HG02678 (cell line): ENCODE measurements at regions not wholly inside any gene's neighbourhood (a gene's known extent, or its start where the extent isn't known, plus 50 kb on each side); places are given as distances from the start of the nearest gene placed in this dataset.

ENCODE experiments used
- ATAC-seq: cut with Tn5 transposase; IDR thresholded peaks from one replicate; pipeline ENCODE4 v1.9.1; 2021; ENCODE audit warnings: mild to moderate bottlenecking, moderate library complexity; ENCODE audit not compliant: unreplicated experiment

DNA sequence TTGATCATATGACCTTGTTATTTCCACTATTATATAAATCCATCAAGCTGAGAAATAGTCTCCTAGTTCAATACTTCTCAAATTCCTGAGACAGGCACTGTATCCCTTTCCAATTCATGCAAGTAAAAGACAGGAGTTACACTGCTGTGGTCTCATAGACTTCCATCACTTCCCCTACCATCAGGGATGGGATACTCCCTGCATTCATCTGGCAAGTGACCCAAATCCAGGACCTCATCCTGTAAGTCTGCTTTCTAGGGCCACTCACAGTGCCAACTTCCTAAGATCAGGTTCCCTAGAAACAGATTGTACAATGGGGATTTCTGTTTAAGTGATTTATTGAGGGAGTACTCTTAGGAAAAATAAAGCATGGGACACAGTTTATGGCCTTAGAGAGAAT lies 424.0 kb upstream of the CDH7 start:
- no peak for ATAC-seq

DNA sequence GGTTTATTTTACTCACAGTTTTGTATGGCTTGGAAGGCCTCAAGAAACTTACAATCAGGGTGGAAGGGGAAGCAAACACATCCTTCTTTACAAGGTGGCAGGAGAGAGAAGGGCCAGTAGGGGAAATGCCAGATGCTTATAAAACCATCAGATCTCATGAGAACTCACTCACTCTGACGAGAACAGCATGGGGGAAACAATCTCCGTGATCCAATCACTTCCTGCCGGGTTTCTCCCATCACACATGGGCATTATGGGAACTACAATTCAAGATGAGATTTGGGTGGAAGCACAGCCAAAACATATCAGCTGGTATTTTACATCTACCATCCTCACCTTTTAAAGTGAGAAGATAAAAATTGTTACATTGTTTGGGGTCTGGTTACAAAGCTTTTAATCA lies 427.9 kb upstream of the CDH7 start:
- no peak for ATAC-seq

DNA sequence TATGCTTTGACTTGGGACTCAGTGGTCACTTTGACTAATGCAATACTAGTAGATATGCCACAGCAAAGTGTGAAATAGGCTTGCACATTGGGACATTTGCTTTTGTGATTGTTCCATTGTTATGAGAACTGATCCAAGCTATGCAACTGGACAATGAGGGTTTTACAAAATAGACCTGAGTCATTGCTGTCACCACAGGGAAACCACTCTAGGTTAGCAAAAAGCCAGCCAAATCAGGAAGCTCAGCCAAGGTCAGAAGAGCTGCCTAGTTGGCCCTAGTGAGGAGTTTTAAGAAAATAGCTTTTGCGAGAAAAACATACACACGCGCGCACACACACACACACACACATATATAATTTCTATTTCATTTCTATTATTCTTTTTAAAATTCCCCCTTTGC lies 452.4 kb upstream of the CDH7 start:
- no peak for ATAC-seq

DNA sequence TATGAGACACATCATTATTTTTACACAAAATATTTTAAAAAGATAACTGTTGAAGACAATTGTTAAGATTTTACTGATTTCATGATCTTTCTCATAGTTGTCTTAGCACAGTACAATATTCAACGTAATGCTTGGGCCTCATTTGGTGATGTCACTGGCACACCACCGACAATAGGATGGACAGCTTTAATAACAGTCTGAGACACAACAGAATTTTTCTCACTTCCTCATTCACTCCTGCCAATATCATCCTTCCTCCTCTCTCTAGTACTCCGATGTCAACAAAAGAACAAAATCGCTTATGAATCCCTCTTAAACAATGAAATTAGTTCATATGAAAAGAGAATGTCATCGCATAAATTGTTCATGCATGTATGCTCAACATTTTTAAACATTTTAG lies 461.9 kb upstream of the CDH7 start:
- ATAC-seq: no peak

DNA sequence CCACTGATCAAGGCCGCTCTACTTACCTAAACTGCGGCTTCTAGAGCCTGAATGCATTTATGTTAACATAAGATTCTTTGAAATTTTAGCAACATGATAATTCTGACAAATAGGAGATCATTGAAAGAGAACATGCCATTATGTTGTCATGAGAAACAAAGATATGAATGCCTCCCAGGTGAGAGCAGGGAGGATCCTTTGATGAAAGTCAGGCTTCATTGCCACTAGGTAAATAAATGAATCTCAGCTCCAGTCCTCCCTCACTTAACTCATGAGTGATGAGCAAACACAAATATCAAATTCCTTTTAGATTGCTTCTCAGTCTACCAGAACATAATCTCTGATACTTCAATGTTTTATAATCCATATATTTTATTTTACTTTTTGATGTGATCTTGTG lies 463.2 kb upstream of the CDH7 start:
- ATAC-seq: no peak

DNA sequence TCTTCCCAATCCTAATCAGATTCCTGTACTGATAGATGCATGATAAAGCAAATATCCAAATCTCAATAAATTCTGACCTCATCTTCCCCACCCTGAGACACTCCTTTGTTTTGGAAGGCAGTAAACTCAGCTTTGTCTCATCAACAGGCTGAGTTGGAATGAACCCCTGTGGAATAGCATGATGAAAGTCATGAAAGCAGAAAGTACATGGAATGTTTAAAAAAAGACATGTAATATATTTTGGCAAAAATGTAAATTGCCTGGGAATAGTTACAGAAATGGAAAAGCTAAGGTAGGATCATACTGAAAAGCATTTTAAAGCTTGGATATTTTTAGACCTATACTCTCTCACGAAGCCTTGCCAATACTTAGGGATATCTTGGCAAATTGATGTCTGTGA lies 468.7 kb upstream of the CDH7 start:
- no peak for ATAC-seq

DNA sequence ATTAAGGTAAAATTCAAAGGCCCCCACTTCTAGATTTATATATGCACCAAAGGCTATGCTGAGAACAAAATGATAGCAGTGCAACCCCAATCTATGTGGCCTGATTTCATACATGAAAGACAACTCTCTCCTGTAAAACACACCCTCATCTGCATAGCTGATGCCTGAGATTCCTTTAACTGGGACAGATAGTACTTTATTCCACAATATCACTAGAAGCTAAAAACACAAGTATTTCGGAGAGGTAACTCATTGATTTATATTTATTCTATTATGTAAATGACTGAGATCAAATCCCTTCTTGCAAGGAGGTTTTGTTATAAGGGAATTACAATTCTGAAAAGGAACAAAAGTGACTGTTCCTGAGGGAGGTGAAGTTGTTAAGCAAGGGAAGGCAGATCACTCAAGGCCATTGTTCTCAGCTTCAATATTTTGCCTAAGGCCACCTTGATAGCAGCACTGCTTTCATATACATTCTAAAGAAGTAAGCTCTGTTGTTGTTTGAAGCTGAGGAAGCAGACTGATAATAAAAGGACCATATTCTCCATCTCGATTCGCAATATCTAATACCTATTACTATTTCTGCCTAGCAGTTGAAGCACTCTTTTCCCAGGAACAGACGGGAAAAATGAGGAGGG lies 471.0 kb upstream of the CDH7 start:
- ATAC-seq: no peak

DNA sequence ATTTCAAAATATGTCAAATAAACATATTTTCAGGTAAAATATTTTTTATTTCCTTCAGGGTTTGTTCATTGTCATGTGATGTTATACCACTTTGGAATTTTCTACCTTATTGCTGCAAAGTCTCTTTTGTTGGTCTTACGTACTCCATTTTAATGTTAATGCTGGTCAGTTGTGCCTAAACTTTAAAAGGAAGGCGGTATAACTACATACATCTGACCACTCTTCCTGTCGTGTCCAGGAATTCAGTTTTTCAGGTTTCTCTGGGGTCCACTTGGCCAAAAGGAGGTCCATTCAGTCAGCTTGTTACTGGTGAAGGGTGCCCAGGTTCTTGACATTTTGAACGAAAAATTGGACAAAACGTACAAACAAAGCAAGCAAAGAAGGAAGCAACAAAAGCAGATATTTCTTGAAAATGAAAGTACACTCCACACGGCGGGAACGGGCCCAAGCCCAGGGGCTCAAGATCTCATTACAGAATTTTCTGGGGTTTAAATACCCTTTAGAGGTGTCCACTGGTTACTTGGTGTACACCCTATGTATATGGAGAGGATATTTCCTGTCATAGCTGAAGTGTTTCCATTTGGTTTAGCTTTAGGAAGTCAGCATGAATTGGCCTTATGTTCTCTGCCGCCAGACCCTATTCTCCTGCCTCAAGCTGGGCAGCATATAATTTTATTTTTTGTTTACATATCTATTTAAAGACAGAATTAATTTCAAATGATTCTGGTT lies 471.7 kb upstream of the CDH7 start:
- no peak for ATAC-seq

DNA sequence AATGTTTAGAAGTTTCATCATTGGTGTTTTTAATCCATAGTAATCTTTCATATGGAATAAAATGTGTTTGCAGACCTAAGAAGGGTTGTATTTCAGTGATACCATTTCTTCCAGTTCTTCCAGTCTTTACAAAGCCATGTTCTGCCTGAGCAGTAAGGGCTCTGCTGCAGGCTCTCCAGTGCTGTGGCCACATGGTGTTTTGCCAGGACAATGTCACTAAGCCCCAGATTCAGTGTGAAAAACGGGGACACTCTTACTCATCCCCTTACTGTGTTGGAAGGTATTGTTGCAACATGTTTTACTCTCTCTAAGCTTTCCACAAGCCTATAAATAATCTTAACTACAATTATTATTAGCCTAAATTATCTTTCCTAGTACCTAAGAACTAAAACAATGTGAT lies 481.4 kb upstream of the CDH7 start:
- ATAC-seq: no peak

DNA sequence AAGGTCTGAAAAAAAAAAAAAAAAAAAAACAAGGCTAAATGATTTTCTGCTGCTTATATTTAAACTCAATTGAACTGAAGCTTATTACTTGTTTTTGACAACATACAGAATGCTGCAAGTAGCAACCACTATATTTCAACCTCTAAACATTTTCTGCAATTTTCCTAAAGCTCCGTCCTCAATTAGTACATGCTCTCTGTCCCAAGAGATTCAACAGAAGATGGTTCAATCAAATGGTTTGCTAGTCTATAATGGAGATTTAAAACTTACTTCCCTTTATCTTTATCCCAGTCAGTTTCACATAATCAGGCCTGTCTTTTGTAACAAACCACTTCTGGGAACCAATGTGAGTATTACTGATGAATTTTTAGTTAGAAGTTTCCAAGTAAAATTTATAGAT lies 485.1 kb upstream of the CDH7 start:
- ATAC-seq: no peak

DNA sequence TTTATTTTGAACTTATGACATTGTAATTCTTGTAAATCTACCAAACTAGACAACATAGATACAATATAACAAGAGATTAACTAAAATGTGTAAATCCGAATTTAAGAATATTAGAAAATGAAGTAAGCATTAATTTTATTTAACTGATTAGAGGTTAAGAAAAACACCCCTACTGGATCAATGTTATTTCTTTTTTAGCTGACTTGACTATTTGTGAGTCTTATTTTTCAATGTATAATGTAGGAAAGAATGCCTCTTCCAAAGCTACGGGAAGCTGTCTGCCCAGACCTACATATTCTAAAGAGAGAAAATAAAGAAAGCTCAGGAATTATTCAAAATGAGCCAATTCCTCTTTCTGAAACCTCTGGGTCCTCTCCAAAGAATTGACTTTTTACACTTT lies 490.8 kb upstream of the CDH7 start:
- no peak for ATAC-seq

DNA sequence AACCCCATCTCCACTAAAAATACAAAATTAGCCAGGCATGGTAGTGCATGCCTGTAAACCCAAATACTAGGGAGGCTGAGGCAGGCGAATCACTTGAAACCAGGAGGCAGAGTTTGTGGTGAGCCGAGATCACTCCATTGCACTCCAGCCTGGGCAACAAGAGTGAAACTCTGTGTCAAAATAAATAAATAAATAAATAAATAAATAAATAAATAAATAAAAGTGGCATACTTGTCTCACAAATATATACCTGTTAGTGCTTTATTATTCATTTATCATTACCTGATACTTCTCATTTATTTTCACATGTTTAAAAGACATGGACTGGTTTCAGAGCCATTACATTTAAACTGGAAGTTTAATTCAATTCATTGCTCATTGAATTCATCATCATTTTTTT lies 491.4 kb upstream of the CDH7 start:
- ATAC-seq: no peak

DNA sequence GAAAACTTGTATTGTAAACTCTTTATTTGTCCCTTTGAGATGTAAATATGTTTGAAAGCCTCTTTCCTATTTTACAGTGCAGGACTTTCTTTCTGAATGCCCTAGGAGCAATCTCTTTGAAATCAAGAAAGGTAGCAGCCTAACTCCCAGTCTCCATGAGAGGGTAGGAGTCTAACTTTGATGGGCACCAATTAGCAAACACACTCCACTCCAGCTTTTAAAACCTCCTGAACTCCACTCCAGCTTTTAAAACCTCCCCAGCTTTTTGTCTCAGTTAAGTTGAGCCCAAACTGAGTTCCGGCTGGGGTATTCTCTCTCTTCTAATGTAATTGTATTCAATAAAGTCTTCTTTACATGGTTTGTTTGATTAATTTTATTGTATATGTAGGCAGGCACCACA lies 493.7 kb upstream of the CDH7 start:
- ATAC-seq: no peak

DNA sequence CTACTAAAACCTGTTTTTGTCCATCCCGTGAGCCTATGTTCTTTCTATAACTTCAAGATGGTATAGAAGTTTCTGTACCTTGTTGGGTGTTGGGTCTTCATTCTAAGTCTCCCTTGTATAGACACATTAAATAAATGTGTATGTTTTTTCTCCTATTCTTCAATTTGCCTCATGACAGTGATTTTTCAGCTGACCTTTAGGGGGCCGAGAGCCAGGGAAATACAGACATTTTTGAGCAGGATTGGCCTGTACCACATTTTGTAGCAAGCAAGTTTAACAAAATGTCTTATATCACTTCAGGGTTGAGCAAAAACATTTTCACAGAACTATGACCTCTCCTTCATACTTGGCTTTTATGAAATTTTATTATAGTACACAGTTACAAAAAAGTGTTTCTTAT lies 495.4 kb upstream of the CDH7 start:
- no peak for ATAC-seq

DNA sequence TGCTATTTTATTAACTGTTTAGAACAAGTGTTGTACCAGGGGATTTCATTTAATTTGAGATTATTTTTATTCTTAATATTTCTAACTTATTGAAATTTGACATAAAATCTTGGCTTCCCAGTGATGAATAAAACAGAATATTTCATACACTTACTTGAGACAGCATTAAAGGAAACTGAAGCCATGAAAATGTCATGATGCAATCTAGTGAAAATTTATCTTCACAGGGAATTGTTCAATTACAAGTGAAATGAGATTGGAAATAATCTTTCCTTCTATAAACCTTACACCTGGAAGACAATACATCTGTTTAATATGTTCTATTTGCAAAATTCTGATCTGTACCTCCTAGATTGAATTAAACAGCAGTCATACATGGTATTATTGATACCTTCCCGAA lies 511.0 kb upstream of the CDH7 start:
- ATAC-seq: no peak

DNA sequence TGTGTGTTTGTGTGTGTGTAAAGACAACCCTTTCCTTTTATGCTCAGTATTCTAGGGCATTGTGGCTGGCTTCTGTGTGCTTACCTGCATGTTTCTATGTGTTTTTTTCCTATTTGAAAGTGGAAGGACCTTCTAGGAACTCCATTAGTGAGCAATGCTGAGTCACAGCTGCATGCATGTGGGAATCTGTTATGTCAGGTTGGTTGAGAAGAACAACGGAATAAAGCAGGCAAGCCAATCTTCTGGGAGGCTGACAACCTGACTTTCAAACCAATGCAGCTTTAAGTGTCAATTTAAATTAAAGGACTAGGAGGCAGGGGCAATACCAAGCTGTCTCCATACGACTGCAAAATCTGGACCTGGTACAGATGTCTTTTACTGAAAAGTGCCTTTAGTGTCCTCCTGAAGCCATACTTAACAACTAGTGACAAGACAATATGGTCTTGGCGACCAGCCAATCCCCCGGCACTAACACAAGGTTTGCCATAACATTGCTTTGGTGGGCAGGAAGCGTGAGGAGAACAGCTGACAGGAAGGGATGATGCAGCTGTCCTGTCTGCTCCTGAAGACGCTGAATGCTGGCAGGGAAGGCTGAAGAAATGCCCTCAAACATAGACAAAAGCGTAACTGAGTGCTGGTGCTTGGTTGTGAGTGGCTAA lies 514.7 kb upstream of the CDH7 start:
- no peak for ATAC-seq

DNA sequence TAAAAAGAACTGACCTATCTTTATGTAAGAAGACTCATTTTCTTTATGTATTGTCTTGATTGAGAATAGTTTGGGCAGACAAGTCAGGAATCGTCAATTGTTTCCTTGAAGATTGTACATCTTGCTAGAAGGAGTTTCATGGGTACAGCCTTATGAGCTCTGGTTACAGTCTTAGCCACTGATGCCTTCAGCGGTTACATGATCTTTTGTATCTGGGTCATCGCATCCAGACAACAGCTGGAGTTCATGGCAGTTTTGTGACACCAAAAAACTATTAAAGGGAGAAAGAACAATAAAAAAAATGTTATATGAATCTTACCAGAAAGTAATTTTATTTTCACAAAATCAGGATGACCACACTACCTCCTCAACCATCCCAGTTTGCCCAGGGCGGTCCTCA lies 520.5 kb upstream of the CDH7 start:
- no peak for ATAC-seq

DNA sequence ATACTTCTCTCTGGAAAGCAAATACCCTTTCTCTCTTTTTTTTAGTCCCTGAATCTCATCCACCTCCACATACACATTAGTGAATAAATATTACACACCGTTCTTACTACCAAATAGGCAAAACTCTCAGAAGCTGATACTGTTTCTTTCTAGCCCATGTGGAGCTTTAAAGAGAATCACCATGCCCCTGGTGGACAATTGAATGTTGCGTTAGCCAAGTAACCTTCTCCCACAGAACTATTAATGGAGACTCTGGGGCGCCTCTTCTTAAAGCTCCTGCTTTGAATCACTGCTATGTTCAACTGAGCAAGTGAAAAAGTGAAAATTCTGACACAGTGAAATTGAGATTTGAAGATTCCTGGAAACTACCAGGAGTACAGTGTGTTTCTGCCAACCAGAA lies 522.8 kb upstream of the CDH7 start:
- no peak for ATAC-seq

DNA sequence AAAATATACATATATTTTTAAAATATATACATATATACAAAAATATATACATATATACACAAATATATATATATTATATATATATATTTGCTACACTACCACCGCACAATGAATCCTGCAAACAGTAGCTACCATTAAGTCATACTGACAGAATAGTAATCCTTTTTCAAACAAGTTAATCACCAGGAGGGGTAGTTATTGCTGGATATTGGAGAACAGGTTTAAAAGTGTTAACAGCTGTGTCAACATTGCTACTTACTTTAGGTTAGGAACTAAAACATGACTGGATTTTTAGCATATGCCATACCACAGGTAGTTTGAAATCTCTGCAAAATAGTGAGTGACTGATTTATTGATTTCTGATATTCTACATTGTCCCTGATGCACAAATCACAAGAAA lies 529.1 kb upstream of the CDH7 start:
- no peak for ATAC-seq

DNA sequence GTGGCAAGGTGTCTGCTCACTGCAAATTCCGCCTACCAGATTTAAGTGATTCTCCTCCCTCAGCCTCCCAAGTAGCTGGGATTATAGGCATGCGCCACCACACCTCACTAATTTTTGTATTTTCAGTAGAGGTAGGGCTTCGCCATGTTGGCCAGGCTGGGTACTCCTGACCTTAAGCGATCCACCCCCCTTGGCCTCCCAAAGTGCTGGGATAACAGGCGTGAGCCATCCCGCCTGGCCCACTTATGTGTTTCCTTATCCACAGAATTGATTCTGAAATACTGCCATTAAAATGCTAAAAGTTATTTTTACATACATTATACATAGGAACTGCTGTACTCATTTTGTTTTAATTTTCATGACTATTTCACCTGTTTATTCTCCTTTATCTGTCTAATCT lies 529.7 kb upstream of the CDH7 start:
- no peak for ATAC-seq

DNA sequence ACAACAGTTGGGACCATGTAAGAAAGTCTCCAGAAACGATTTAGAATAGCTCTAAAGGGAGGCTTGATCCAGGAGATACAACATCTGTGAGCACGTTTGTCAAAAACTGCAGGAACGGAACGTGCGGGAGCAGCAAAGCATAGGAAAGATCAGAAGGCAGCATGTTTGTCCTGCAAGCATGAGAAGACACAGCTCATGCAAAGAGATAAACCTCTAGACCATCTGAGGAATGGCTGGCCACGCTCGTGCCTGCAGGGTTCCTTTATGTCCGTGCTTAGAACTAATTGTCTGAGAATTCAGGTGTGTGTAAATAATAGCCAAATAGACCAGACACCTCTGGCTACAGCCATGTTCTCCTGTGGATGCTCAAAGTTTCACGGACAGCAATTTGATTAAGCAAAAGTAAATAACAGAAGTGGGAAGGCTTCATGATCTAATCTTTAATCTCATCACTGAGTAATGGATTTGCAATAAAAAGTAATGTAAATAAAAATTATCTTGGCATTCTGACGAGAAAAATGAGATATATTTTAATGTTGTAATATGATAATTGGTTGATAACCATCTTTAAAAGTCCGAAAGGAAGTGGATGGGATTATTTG lies 534.8 kb upstream of the CDH7 start:
- ATAC-seq: no peak

DNA sequence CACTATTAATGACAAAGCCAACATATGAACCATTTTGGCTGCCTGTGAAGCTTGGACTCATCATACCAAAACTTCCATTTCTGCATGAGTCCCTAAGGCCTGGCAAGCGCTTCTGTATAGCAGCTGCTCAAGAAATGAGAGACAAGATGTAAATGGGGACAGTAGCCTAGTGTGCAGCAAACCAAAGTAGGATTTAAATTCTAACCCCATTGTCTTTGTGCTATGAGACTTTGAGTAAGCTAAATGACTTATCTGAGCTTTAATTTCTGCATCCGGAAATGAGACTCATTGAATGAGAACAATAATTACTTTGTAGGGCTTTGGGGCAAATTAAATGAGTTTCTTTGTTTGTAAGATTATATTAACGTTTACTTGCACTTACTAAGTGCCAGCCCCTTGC lies 536.4 kb upstream of the CDH7 start:
- ATAC-seq: no peak
